Stimulated activated naive B cell treated with anti-CD40 and anti-IgM and Interleukin-4, amounts not matched to agents 10 μg/mL and 1 μg/mL and 100 μg/mL, for 72 hours (primary cell): ENCODE measurements at regions not wholly inside any gene's neighbourhood (a gene's known extent, or its start where the extent isn't known, plus 50 kb on each side); places are given as distances from the start of the nearest gene placed in this dataset.

Source experiments
- ATAC-seq, 2 donors: fragments of 150-1000 bp; cut with Tn5 transposase; replicated peaks; 2 replicates each; pipeline ENCODE4 v1.10.0; 2021; ENCODE audit warnings: moderate library complexity in 1 of 2
- DNase-seq: peaks from one replicate; pipeline ENCODE4 v3.0.0; 2021
- H3K27ac Mint-ChIP-seq: one replicate; pipeline ENCODE4 v1.8.0; 2022; ENCODE audit warnings: mild to moderate bottlenecking, mixed read lengths
- H3K27me3 Mint-ChIP-seq, 2 donors: one replicate each; pipeline ENCODE4 v1.8.0; 2022; ENCODE audit warnings: mixed read lengths in 2 of 2
- H3K36me3 Mint-ChIP-seq, 2 donors: one replicate each; pipeline ENCODE4 v1.8.0; 2022; ENCODE audit warnings: mixed read lengths in 2 of 2, mild to moderate bottlenecking in 1 of 2
- H3K4me1 Mint-ChIP-seq, 2 donors: one replicate each; pipeline ENCODE4 v1.8.0; 2022; ENCODE audit warnings: mixed read lengths in 2 of 2, mild to moderate bottlenecking in 1 of 2
- H3K4me3 Mint-ChIP-seq, 2 donors: one replicate each; pipeline ENCODE4 v1.8.0; 2022; ENCODE audit warnings: mild to moderate bottlenecking in 2 of 2, mixed read lengths in 2 of 2, moderate library complexity in 1 of 2
- H3K9me3 Mint-ChIP-seq, 2 donors: one replicate each; pipeline ENCODE4 v1.8.0; 2022; ENCODE audit warnings: mixed read lengths in 2 of 2, mild to moderate bottlenecking in 1 of 2

- H3K4me3 Mint-ChIP-seq: no peak overlapping the region
- no peaks in the 10 kb centered on the region for H3K4me1 Mint-ChIP-seq
- peaks cover 17 to 28% of the 10 kb centered on the region in 2 donors for H3K9me3 Mint-ChIP-seq
- DNase-seq (no peak), ATAC-seq (no peak)
- no peak overlapping the region for H3K27ac Mint-ChIP-seq
- H3K27me3 Mint-ChIP-seq: no peaks in the 10 kb centered on the region
- no peaks in the 10 kb centered on the region for H3K36me3 Mint-ChIP-seq
Observed at GRCh38 chr5:2239201-2239910, 356.6 kb upstream of the IRX4 start.

DNA sequence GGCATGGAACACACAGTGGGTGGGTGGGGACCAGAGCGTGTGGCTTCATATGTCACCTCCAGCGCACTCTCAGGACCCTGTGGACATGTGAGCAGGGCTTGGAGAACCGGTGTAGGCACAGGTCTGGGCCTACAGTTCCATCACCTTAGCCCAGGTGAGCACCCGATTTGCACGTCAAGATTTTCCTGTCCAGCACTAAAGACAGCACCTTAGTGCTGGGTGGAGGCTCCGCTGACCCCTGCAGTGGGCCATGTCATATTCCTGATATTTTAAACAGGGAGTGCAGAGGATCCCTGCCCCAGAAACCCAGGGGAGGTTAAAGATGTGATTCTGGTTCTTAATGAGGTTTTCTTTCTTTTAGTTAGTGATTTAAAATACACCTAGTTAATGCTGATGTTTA lies 356.0 kb upstream of the IRX4 start:
- Mint-ChIP-seq H3K36me3 (no peaks in the 10 kb centered on the region), H3K27me3 (no peaks in the 10 kb centered on the region), H3K9me3 (peaks cover 18 to 32% of the 10 kb centered on the region in 2 donors), H3K4me3 (no peak overlapping the region), H3K4me1 (no peaks in the 10 kb centered on the region), H3K27ac (no peak overlapping the region)
- ATAC-seq (no peak), DNase-seq (no peak)

GRCh38 chr5:2227433-2227832 lies 344.7 kb upstream of the IRX4 start:
- Mint-ChIP-seq H3K4me3 (no peak overlapping the region), H3K4me1 (no peaks in the 10 kb centered on the region), H3K9me3 (no peaks in the 10 kb centered on the region), H3K36me3 (no peaks in the 10 kb centered on the region), H3K27me3 (no peaks in the 10 kb centered on the region), H3K27ac (no peak overlapping the region)
- no peak for DNase-seq
- no peak for ATAC-seq

DNA sequence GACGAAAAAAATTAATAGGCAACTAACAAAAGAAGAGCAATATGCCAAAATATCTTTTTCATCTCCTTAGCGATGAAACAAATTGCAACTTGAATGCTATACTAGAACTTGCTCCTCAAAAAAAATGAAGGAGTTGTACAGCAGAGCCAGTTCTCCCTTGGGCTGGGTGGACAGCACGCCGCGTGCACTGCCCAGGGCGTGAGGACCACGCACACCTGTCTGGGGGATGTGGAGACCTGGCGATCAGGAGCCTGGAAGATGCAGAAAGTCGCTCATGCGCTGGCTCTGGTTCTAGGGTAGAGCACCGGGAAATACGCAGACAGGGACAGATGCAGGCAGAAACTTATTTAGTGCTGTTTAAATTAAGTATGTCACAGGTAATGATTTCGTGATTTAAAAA lies 342.0 kb upstream of the IRX4 start:
- DNase-seq (no peak), ATAC-seq (no peak)
- Mint-ChIP-seq H3K27ac (no peak overlapping the region), H3K4me1 (no peaks in the 10 kb centered on the region), H3K27me3 (no peaks in the 10 kb centered on the region), H3K36me3 (no peaks in the 10 kb centered on the region), H3K4me3 (no peak overlapping the region), H3K9me3 (peaks cover under 1 to 1% of the 10 kb centered on the region in 2 donors)

GRCh38 chr5:2223303-2223702 lies 340.6 kb upstream of the IRX4 start:
- Mint-ChIP-seq H3K27ac (no peak overlapping the region), H3K36me3 (no peaks in the 10 kb centered on the region), H3K4me1 (no peaks in the 10 kb centered on the region), H3K27me3 (no peaks in the 10 kb centered on the region), H3K4me3 (no peak overlapping the region), H3K9me3 (peaks cover 7 to 9% of the 10 kb centered on the region in 2 donors)
- ATAC-seq (no peak), DNase-seq (no peak)

DNA sequence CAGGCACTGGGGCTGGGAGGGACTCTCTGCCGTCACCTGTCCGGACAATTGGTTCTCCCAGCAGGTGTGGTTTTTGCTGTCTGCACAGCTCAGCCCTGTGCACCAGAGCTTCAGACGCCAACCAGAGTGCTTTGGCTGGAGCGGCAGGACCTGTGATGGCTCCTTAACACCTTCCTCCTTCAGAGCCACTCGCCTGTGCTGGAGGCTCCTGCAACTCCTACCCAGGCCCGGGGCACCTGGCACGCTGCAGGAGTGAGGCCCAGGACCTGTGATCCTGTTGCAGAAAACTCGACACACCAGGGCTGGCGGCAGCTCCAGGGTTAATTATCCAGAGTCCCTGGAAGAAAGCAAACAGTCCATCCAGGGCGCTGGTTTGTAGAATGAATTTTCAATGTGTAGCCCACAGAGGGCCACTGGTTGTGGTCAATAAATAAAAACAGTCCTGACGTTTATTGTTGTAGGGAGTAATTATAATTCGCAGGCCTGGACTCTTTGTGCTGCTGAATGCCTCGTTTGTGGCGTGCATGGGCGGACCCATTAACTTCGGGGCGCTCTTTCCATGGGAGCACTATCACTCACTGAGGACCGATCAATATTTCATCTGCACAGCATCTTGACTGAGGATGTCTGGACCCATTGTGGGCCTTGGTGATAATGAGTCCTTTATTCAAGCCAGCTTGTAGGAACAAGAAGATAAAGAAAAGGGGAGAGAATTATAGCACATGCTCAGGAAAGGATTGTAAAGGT lies 339.7 kb upstream of the IRX4 start:
- Mint-ChIP-seq H3K9me3 (peaks cover 7 to 9% of the 10 kb centered on the region in 2 donors), H3K27me3 (no peaks in the 10 kb centered on the region), H3K27ac (no peak overlapping the region), H3K4me3 (no peak overlapping the region), H3K36me3 (no peaks in the 10 kb centered on the region), H3K4me1 (no peaks in the 10 kb centered on the region)
- no peak for DNase-seq
- no peak for ATAC-seq

DNA sequence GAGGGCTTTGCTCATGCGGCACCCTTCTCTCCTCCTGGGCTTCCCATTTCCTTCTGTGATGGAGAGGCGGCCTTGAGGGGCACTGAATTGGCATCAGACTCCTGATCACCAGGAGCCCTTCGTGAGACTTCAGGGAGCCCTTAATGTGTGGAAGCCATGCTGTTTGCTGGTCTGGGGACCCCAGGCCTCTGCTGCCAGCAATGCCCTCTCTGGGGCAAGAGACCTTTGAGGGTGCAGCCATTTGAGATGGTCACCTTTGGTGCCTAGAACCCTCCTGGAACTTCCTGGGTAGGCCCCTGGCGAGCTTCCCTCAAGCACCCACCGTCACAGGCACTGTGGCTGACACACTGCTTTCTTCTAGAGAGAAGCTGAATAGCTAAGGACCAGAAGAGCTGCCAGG lies 338.7 kb upstream of the IRX4 start:
- ATAC-seq: no peak
- peaks cover 7 to 9% of the 10 kb centered on the region in 2 donors for H3K9me3 Mint-ChIP-seq
- no peak overlapping the region for H3K27ac Mint-ChIP-seq
- no peaks in the 10 kb centered on the region for H3K4me1 Mint-ChIP-seq
- DNase-seq: no peak
- H3K4me3 Mint-ChIP-seq: no peak overlapping the region
- H3K36me3 Mint-ChIP-seq: no peaks in the 10 kb centered on the region
- no peaks in the 10 kb centered on the region for H3K27me3 Mint-ChIP-seq

DNA sequence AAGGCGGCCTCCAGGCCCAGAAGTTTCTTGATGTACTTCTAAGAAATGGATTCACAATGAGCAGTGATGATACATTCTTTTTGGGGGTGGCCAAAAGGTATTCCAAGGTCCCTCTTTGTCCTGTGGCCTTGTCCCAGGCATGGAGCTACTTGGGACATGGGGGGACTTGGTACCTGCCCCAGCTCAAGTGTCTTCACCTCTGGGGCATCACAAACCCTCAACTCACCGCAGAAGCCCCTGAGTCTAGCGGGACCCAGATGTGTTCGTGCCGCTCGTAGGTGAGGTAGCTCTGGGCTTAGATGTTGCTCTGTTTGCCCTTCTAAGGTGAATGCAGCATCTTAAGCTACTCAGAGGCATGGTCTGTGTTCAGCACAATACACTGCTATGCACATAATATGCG lies 338.0 kb upstream of the IRX4 start:
- no peaks in the 10 kb centered on the region for H3K27me3 Mint-ChIP-seq
- H3K4me3 Mint-ChIP-seq: no peak overlapping the region
- ATAC-seq: no peak
- no peaks in the 10 kb centered on the region for H3K4me1 Mint-ChIP-seq
- no peaks in the 10 kb centered on the region for H3K36me3 Mint-ChIP-seq
- peaks cover 7 to 9% of the 10 kb centered on the region in 2 donors for H3K9me3 Mint-ChIP-seq
- H3K27ac Mint-ChIP-seq: no peak overlapping the region
- no peak for DNase-seq

GRCh38 chr5:2219149-2219776 lies 336.5 kb upstream of the IRX4 start:
- Mint-ChIP-seq H3K27ac (no peak overlapping the region), H3K27me3 (no peaks in the 10 kb centered on the region), H3K4me3 (no peak overlapping the region), H3K4me1 (no peaks in the 10 kb centered on the region), H3K9me3 (peaks cover 7 to 9% of the 10 kb centered on the region in 2 donors), H3K36me3 (no peaks in the 10 kb centered on the region)
- DNase-seq (no peak), ATAC-seq (no peak)

- H3K4me1 Mint-ChIP-seq: no peaks in the 10 kb centered on the region
- ATAC-seq: no peak
- no peaks in the 10 kb centered on the region for H3K27me3 Mint-ChIP-seq
- DNase-seq: no peak
- peaks cover 7 to 9% of the 10 kb centered on the region in 2 donors for H3K9me3 Mint-ChIP-seq
- no peak overlapping the region for H3K4me3 Mint-ChIP-seq
- H3K27ac Mint-ChIP-seq: no peak overlapping the region
- H3K36me3 Mint-ChIP-seq: no peaks in the 10 kb centered on the region
Observed at GRCh38 chr5:2217219-2217618, 334.5 kb upstream of the IRX4 start.

DNA sequence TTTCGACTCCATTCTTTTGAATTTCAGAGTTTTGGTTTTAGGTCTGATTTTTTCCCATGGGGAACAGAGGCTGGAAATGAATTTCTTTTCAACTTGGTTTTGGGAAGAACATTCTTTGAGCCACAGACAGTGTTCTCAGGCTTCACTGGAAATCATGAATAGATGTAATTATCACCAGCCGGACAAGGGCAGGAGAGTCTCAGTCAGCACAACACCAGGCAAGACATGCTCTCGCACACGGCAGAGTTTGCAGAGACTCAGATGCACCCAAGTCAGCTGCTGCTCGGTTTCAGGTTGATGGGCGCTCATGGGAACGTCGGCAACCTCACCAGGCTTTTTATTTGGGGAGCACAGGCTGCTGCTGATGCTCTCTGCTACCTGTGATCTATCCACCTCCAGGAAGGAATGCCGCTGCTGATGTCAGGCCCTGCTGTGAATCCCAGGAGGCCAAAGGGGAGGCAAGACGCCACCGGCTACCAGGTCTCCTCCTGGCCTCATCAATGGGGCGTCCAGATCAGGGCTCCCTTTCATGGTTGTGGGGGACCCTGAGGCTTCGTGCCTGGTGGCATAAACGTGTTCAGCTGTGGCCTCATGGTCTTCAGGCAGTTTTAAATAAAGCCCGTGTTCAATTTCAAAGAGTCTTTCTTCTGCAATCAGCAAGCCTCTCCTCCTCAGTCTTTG lies 332.3 kb upstream of the IRX4 start:
- no peaks in the 10 kb centered on the region for H3K4me1 Mint-ChIP-seq
- H3K36me3 Mint-ChIP-seq: no peaks in the 10 kb centered on the region
- peaks cover 7 to 9% of the 10 kb centered on the region in 2 donors for H3K9me3 Mint-ChIP-seq
- DNase-seq: no peak
- H3K4me3 Mint-ChIP-seq: no peak overlapping the region
- H3K27ac Mint-ChIP-seq: no peak overlapping the region
- ATAC-seq: no peak
- no peaks in the 10 kb centered on the region for H3K27me3 Mint-ChIP-seq

DNA sequence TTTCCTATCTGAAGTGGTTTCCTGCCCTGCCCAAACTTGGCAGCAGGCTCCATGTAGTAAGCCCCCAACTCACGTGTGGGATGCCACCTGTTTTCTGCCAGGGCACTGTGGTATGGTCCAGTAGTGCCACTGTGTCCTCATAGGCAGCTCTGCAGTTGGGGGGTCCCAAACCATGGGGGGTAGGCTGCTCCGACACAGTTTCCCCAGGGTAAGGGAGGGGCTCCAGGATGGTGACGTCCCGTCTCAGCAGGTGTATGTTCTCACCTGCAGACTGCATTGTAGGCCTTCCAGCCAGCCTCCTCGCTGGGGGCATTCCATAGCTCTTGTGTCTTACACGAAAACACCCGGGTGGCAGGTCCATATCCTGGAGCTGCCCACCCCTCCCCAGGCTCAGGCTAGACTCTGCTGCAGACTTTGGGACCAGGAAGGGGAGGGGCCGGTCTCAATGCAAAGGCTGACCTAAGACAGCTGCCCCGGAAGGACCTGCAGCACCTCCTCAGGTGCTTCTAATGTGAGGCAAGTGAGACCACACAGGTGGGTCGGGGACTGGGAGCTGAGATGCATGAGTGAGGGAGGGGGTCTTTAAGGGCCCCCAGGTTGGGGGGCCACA lies 330.5 kb upstream of the IRX4 start:
- Mint-ChIP-seq H3K4me3 (no peak overlapping the region), H3K9me3 (no peaks in the 10 kb centered on the region), H3K27me3 (no peaks in the 10 kb centered on the region), H3K27ac (no peak overlapping the region), H3K4me1 (no peaks in the 10 kb centered on the region), H3K36me3 (no peaks in the 10 kb centered on the region)
- ATAC-seq (no peak), DNase-seq (no peak)

DNA sequence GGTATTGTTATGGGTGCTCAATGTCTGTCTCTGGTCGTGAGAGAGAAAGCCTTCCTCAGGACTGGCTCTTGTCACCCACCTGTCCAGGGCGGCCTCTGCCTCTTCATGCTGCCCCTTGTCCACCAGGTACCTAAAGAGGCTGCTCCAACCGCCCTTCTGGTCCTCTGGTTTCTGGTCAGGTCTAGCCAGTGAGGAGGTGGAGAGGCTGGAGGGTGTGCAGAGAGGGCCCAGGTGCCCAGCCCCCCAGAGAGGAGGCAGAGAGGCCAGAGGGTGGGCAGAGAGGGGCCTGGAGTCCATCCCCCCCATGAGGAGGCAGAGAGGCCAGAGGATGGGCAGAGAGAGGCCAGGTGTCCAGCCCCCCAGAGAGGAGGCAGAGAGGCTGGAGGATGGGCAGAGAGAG lies 329.8 kb upstream of the IRX4 start:
- H3K27me3 Mint-ChIP-seq: peaks cover under 1 to 7% of the 10 kb centered on the region in 2 donors
- no peak overlapping the region for H3K27ac Mint-ChIP-seq
- ATAC-seq: no peak
- no peaks in the 10 kb centered on the region for H3K4me1 Mint-ChIP-seq
- H3K9me3 Mint-ChIP-seq: no peaks in the 10 kb centered on the region
- H3K36me3 Mint-ChIP-seq: no peaks in the 10 kb centered on the region
- H3K4me3 Mint-ChIP-seq: no peak overlapping the region
- DNase-seq: no peak

DNA sequence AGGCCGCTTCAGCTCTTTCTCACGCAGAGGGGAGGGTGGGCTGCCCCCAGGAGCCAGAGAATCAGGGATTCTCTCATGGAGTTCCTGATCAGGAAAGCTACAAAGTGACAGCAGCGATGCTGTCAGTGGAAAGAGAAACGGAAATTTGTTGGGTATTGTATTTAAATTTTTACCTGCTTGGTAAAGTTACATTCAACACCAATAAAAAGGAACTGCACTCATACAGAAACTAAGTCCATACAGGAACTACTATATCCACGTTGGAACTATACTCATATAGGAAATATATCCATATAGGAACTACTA lies 325.5 kb upstream of the IRX4 start:
- no peak for DNase-seq
- no peaks in the 10 kb centered on the region for H3K4me1 Mint-ChIP-seq
- H3K9me3 Mint-ChIP-seq: peaks cover 4 to 5% of the 10 kb centered on the region in 2 donors
- no peak overlapping the region for H3K27ac Mint-ChIP-seq
- ATAC-seq: no peak
- no peaks in the 10 kb centered on the region for H3K36me3 Mint-ChIP-seq
- peaks cover 8 to 14% of the 10 kb centered on the region in 2 donors for H3K27me3 Mint-ChIP-seq
- H3K4me3 Mint-ChIP-seq: no peak overlapping the region
